Testis (tissue), 2 donors: ENCODE measurements at regions not wholly inside any gene's neighbourhood (a gene's known extent, or its start where the extent isn't known, plus 50 kb on each side); places are given as distances from the start of the nearest gene placed in this dataset.

Experiments
- POLR2A ChIP-seq: fragments of 450-650 bp; IDR thresholded peaks from one replicate; pipeline ENCODE4 v1.6.1; 2017; ENCODE audit warnings: antibody characterized with exemption, mild to moderate bottlenecking, moderate library complexity
- TF ChIP-seq, protein P1 (sequence below), 3 experiments: fragments of 450-650 bp in 2 of 3; fragments of 200-600 bp in 1 of 3; sonication (generic) in 1 of 3; IDR thresholded peaks; one replicate each; pipeline ENCODE4 v1.5.1; 2016 to 2019; ENCODE audit warnings: antibody characterized with exemption in 3 of 3, mild to moderate bottlenecking in 2 of 3, moderate library complexity in 1 of 3

DNA sequence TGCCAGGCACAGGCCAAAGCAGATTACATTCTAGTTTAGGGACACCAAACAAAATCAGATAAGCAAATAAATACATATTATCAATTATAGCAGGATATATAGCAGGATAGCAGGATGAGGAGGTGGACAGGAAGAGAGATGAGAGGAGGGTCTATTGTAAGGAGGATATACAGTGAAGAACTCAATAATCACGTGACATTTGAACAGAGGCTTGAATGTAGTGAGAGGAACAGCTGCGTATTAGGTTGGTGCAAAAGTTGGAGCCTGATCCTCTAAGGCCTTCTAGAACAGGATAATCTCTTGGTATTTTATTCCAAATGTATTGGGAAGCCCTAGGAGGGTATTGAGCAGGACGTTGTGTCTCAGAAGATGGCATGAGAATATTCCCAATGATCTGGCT, 136.7 kb downstream of the CYLD start:
- TF ChIP-seq, protein P1, sequence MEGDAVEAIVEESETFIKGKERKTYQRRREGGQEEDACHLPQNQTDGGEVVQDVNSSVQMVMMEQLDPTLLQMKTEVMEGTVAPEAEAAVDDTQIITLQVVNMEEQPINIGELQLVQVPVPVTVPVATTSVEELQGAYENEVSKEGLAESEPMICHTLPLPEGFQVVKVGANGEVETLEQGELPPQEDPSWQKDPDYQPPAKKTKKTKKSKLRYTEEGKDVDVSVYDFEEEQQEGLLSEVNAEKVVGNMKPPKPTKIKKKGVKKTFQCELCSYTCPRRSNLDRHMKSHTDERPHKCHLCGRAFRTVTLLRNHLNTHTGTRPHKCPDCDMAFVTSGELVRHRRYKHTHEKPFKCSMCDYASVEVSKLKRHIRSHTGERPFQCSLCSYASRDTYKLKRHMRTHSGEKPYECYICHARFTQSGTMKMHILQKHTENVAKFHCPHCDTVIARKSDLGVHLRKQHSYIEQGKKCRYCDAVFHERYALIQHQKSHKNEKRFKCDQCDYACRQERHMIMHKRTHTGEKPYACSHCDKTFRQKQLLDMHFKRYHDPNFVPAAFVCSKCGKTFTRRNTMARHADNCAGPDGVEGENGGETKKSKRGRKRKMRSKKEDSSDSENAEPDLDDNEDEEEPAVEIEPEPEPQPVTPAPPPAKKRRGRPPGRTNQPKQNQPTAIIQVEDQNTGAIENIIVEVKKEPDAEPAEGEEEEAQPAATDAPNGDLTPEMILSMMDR (IDR thresholded peaks at IDR 0.05): no peak
- no peak for TF ChIP-seq POLR2A
